SK-N-SH (cell line): ENCODE measurements at regions not wholly inside any gene's neighbourhood (a gene's known extent, or its start where the extent isn't known, plus 50 kb on each side); places are given as distances from the start of the nearest gene placed in this dataset.

Experiments
- CTCF ChIP-seq: fragments of 200-600 bp; sonication (generic); IDR thresholded peaks from 2 replicates; pipeline ENCODE4 v1.6.1; 2017; ENCODE audit warnings: antibody characterized with exemption, mild to moderate bottlenecking, moderate library complexity
- EP300 ChIP-seq, 2 experiments: IDR thresholded peaks; 2 replicates each; pipeline versions ENCODE4 v1.4.0 to v1.6.1; 2012; ENCODE audit warnings: borderline replicate concordance in 1 of 2, low read depth in 1 of 2, low read length in 1 of 2
- FOXJ3 ChIP-seq: sonication (generic); formaldehyde crosslinking; IDR thresholded peaks from 2 replicates; pipeline ENCODE4 v1.5.1; 2020; ENCODE audit warnings: mild to moderate bottlenecking, missing genetic modification reagents
- GABPA ChIP-seq: IDR thresholded peaks from 2 replicates; pipeline ENCODE4 v1.4.0; 2012; ENCODE audit warnings: low read depth, mild to moderate bottlenecking
- IRF3 ChIP-seq: fragments of 150-350 bp; IDR thresholded peaks from 2 replicates; pipeline ENCODE4 v1.6.1; 2016; ENCODE audit warnings: mild to moderate bottlenecking, low read depth, low read length
- MAX ChIP-seq: IDR thresholded peaks from 2 replicates; pipeline ENCODE4 v1.4.0; 2012; ENCODE audit warnings: low read depth
- MXI1 ChIP-seq: IDR thresholded peaks from 2 replicates; pipeline ENCODE4 v1.6.1; 2012; ENCODE audit warnings: mild to moderate bottlenecking, low read depth, low read length, improper control_type of control experiment
- POLR2AphosphoS5 ChIP-seq: IDR thresholded peaks from 2 replicates; pipeline ENCODE4 v1.6.1; 2012; ENCODE audit warnings: low read depth, low read length
- REST ChIP-seq: IDR thresholded peaks from 2 replicates; pipeline ENCODE4 v1.6.1; 2012; ENCODE audit warnings: mild to moderate bottlenecking, low read depth, low read length, moderate library complexity
- RFX5 ChIP-seq: IDR thresholded peaks from 2 replicates; pipeline ENCODE4 v1.6.1; 2012; ENCODE audit warnings: mild to moderate bottlenecking, improper control_type of control experiment, low read length
- TEAD4 ChIP-seq: IDR thresholded peaks from 2 replicates; pipeline ENCODE4 v1.4.0; 2012; ENCODE audit warnings: mild to moderate bottlenecking, borderline replicate concordance; ENCODE audit not compliant: insufficient read depth
- YY1 ChIP-seq: IDR thresholded peaks from 2 replicates; pipeline ENCODE4 v1.4.0; 2012; ENCODE audit warnings: low read depth, mild to moderate bottlenecking

- TF ChIP-seq EP300 (IDR thresholded peaks at IDR 0.05; ENCODE audit: borderline replicate concordance in 1 of 2, low read depth in 1 of 2, low read length in 1 of 2) (no peak), IRF3 (no peak), MAX (no peak), CTCF (no peak), GABPA (no peak), YY1 (no peak), POLR2AphosphoS5 (no peak), MXI1 (no peak), RFX5 (no peak), TEAD4 (no peak), FOXJ3 (CRISPR knock-in tag) (no peak), REST (no peak)
Observed at GRCh38 chr22:17307566-17307965, 61.7 kb upstream of the CECR2 start.
